ENCODE measurements at regions not wholly inside any gene's neighbourhood (a gene's known extent, or its start where the extent isn't known, plus 50 kb on each side); places are given as distances from the start of the nearest gene placed in this dataset.

DNA sequence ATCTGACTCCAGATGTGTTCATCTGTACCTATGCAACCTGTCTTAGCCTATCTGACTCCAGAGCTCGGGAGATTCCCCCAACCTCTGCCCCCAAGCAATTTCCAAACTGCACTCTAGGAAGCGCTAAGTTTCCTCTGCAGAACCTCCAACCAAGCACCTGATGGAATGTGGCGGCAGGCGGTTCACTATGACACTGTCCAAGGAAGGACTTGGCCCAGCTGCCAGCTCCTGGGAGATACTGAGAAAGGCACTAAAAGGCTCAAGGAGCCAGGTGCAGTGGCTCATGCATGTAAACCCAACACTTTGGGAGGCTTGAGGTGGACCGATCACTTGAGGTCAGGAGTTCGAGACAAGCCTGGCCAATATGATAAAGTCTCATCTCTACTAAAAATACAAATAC is 244.0 kb downstream of the BCL11B start (continued):
- TF ChIP-seq, protein P1, sequence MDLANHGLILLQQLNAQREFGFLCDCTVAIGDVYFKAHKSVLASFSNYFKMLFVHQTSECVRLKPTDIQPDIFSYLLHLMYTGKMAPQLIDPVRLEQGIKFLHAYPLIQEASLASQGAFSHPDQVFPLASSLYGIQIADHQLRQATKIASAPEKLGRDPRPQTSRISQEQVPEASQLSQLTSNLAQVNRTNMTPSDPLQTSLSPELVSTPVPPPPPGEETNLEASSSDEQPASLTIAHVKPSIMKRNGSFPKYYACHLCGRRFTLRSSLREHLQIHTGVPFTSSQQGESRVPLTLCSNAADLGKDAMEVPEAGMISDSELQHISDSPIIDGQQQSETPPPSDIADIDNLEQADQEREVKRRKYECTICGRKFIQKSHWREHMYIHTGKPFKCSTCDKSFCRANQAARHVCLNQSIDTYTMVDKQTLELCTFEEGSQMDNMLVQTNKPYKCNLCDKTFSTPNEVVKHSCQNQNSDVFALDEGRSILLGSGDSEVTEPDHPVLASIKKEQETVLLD (CRISPR knock-in tag; IDR thresholded peaks at IDR 0.05; ENCODE audit: low read depth) = no peak
- TF ChIP-seq ZNF816 (CRISPR knock-in tag; IDR thresholded peaks at IDR 0.05; ENCODE audit: borderline replicate concordance) = no peak
- TF ChIP-seq NFAT5 (CRISPR knock-in tag; IDR thresholded peaks at IDR 0.05) = no peak
- TF ChIP-seq ZNF75D (CRISPR knock-in tag; IDR thresholded peaks at IDR 0.05; ENCODE audit: borderline replicate concordance) = no peak
- no peak for TF ChIP-seq ZNF101 (CRISPR knock-in tag; IDR thresholded peaks at IDR 0.05; ENCODE audit: borderline replicate concordance, low read depth)
- no peak for TF ChIP-seq ZNF510 (CRISPR knock-in tag; IDR thresholded peaks at IDR 0.05; ENCODE audit: low read depth)
- TF ChIP-seq, protein P2, sequence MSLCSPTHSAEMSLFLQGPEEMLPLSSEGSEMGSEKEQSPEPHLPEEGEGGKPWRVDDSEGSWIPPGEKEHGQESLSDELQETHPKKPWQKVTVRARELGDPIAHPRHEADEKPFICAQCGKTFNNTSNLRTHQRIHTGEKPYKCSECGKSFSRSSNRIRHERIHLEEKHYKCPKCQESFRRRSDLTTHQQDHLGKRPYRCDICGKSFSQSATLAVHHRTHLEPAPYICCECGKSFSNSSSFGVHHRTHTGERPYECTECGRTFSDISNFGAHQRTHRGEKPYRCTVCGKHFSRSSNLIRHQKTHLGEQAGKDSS (CRISPR knock-in tag; IDR thresholded peaks at IDR 0.05; ENCODE audit: borderline replicate concordance, low read depth) = no peak
- TF ChIP-seq RAD21 (CRISPR knock-in tag; IDR thresholded peaks at IDR 0.05) = no peak
- no peak for TF ChIP-seq RBAK (CRISPR knock-in tag; IDR thresholded peaks at IDR 0.05)
- no peak for TF ChIP-seq ATM (IDR thresholded peaks at IDR 0.05; ENCODE audit: borderline replicate concordance)
- TF ChIP-seq, protein P3, sequence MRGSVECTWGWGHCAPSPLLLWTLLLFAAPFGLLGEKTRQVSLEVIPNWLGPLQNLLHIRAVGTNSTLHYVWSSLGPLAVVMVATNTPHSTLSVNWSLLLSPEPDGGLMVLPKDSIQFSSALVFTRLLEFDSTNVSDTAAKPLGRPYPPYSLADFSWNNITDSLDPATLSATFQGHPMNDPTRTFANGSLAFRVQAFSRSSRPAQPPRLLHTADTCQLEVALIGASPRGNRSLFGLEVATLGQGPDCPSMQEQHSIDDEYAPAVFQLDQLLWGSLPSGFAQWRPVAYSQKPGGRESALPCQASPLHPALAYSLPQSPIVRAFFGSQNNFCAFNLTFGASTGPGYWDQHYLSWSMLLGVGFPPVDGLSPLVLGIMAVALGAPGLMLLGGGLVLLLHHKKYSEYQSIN (CRISPR knock-in tag; IDR thresholded peaks at IDR 0.05; ENCODE audit: borderline replicate concordance) = no peak
- no peak for TF ChIP-seq ZNF501 (CRISPR knock-in tag; IDR thresholded peaks at IDR 0.05)

All from HepG2 (cell line).